ENCODE measurements at regions not wholly inside any gene's neighbourhood (a gene's known extent, or its start where the extent isn't known, plus 50 kb on each side); places are given as distances from the start of the nearest gene placed in this dataset.

- TF ChIP-seq CTCF (IDR thresholded peaks at IDR 0.05) (no peak), EP300 (IDR thresholded peaks at IDR 0.05) (no peak), POLR2AphosphoS5 (IDR thresholded peaks at IDR 0.05) (no peak)
These were observed 446.8 kb upstream of the DPH6 start for GRCh38 chr15:35992791-35993190.
